Activated T-cell treated with anti-CD3 and anti-CD28 coated beads for 1 hour (primary cell): ENCODE measurements at regions not wholly inside any gene's neighbourhood (a gene's known extent, or its start where the extent isn't known, plus 50 kb on each side); places are given as distances from the start of the nearest gene placed in this dataset.

Source experiments
- DNase-seq: peaks from one replicate; pipeline ENCODE4 v3.0.0-alpha.2; 2020; ENCODE audit warnings: low read depth

- no peak for DNase-seq
These were observed 50.6 kb upstream of the JAZF1 start for GRCh38 chr7:28231176-28231575.

- no peak for DNase-seq
These were observed 56.0 kb upstream of the JAZF1 start for GRCh38 chr7:28236560-28236959.

GRCh38 chr7:28237363-28237762, 56.8 kb upstream of the JAZF1 start:
- no peak for DNase-seq

- no peak for DNase-seq
These were observed 59.2 kb upstream of the JAZF1 start for GRCh38 chr7:28239823-28240204.

- DNase-seq, result no peak
These were observed 59.9 kb upstream of the JAZF1 start for GRCh38 chr7:28240481-28240880.

GRCh38 chr7:28243861-28244260, 63.3 kb upstream of the JAZF1 start:
- no peak for DNase-seq

- no peak for DNase-seq
These were observed 64.7 kb upstream of the JAZF1 start for GRCh38 chr7:28245123-28245878.

GRCh38 chr7:28246921-28247461, 66.4 kb upstream of the JAZF1 start:
- no peak for DNase-seq

GRCh38 chr7:28258240-28258639, 77.6 kb upstream of the JAZF1 start:
- DNase-seq, result no peak

GRCh38 chr7:28260969-28261368, 80.4 kb upstream of the JAZF1 start:
- DNase-seq, result no peak

GRCh38 chr7:28263622-28264271, 83.2 kb upstream of the JAZF1 start:
- DNase-seq, result no peak

GRCh38 chr7:28266402-28266801, 85.8 kb upstream of the JAZF1 start:
- no peak for DNase-seq

GRCh38 chr7:28267012-28267411, 86.4 kb upstream of the JAZF1 start:
- no peak for DNase-seq

GRCh38 chr7:28269700-28270361, 89.2 kb upstream of the JAZF1 start:
- no peak for DNase-seq

- no peak for DNase-seq
These were observed 89.9 kb upstream of the JAZF1 start for GRCh38 chr7:28270536-28270935.

- DNase-seq, result peak; percentile 24
These were observed 91.9 kb upstream of the JAZF1 start for GRCh38 chr7:28272461-28272877.

GRCh38 chr7:28276298-28276697, 95.7 kb upstream of the JAZF1 start:
- DNase-seq, result no peak

GRCh38 chr7:28277364-28277763, 96.8 kb upstream of the JAZF1 start:
- DNase-seq, result no peak

- DNase-seq, result no peak
These were observed 97.4 kb upstream of the JAZF1 start for GRCh38 chr7:28277958-28278357.

GRCh38 chr7:28280516-28280915, 99.9 kb upstream of the JAZF1 start:
- DNase-seq, result no peak

- DNase-seq, result no peak
These were observed 109.9 kb upstream of the JAZF1 start for GRCh38 chr7:28290496-28290895.

- no peak for DNase-seq
These were observed 111.0 kb upstream of the JAZF1 start for GRCh38 chr7:28291559-28291958.
